ENCODE measurements at regions not wholly inside any gene's neighbourhood (a gene's known extent, or its start where the extent isn't known, plus 50 kb on each side); places are given as distances from the start of the nearest gene placed in this dataset.
"Not testable (repeated sequence)": the region's sequence is repeated elsewhere in the genome, so short reads cannot be mapped to it uniquely, and the experiment has no call there.

DNA sequence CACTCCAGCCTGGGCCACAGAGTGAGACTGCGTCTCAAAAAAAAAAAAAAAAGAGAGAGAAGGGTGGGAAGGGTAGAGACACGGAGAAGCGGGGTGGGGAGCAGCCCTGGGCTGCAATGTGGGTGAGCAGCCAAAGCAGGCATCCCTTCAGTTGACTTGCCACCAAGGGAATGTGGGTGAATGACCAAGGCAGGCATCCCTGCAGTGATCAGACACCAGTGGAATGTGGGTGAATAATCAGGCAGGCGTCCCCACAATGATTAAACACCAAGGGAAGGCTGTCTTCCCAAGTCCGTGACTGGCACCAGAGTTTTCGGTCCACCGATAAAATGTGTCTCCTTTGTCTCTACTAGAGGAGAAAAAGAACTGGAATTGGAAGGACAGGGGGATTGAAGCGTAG is 69.0 kb upstream of the EZR start:
- H3K23ac ChIP-seq (ENCODE audit: low read length); H3K27me3 ChIP-seq (ENCODE audit: insufficient read depth, low read length); DNase-seq; H3K18ac ChIP-seq (ENCODE audit: low read length); H3K9ac ChIP-seq (ENCODE audit: low read length); H3K4me1 ChIP-seq (ENCODE audit: control insufficient read depth in 1 of 2, insufficient read depth in 2 of 2, low read length in 2 of 2); H3K36me3 ChIP-seq (ENCODE audit: control insufficient read depth in 1 of 2, insufficient read depth in 2 of 2, low read length in 2 of 2); H4K8ac ChIP-seq (ENCODE audit: low read depth, low read length); H3K9me3 ChIP-seq (ENCODE audit: insufficient read depth, low read depth, low read length); H2BK5ac ChIP-seq (ENCODE audit: low read depth, low read length, poor library complexity); H2AFZ ChIP-seq (ENCODE audit: insufficient read depth, low read length, poor library complexity); H2BK12ac ChIP-seq (ENCODE audit: low read length); H3K79me2 ChIP-seq (ENCODE audit: control insufficient read depth, insufficient read depth, low read length, poor library complexity); H3K27ac ChIP-seq (ENCODE audit: low read depth, low read length); H3K79me1 ChIP-seq (ENCODE audit: low read length); H3K14ac ChIP-seq (ENCODE audit: low read length); H4K91ac ChIP-seq (ENCODE audit: low read depth, low read length); H3K4me2 ChIP-seq (ENCODE audit: low read length); H4K12ac ChIP-seq (ENCODE audit: low read depth, low read length); H2AK5ac ChIP-seq (ENCODE audit: low read length); H3K4me3 ChIP-seq (ENCODE audit: low read depth, low read length); H3K4ac ChIP-seq (ENCODE audit: low read depth, low read length): not testable (repeated sequence)
- WGBS (ENCODE audit: extremely low coverage, insufficient coverage, insufficient read length): no CpG with 5 or more reads among the region's 8 CpGs
- peak overlapping the region; percentile 22 for H2BK120ac ChIP-seq (ENCODE audit: insufficient read depth, low read length, poor library complexity)

DNA sequence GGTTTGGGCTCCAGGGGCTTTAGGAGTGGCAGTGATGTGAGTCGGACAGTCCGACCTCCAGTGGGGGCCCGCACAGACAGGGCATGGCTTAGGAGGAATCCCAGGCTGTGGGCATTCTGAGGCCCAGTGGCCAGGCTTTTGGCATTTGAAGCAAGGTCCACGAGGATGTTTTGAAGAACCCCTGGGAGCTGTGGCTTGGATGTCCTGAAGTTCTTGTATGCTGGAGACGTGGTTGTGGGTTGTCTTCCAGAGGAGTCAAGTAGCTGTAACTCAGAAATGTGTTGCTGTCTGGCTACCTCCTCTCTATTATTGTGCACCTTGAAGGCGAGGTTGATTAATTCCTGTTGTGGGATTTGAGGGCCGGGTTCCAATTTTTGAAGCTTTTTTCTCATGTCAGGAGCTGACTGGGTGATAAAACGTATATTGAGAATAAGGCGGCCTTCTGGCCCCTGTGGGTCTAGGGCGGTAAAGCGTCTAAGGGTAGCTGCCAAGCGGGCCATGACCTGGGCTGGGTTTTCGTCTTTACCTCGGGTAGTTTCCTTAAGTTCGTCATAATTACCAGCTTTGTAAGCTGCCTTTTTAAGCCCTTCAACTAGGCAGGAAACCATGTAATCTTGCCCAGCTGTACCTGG is 67.3 kb upstream of the EZR start:
- H4K12ac ChIP-seq (ENCODE audit: low read depth, low read length); H3K14ac ChIP-seq (ENCODE audit: low read length); H2AK5ac ChIP-seq (ENCODE audit: low read length); H3K4me2 ChIP-seq (ENCODE audit: low read length); H3K4ac ChIP-seq (ENCODE audit: low read depth, low read length); H3K79me1 ChIP-seq (ENCODE audit: low read length); DNase-seq; H3K23ac ChIP-seq (ENCODE audit: low read length); H3K9me3 ChIP-seq (ENCODE audit: insufficient read depth, low read depth, low read length); H3K79me2 ChIP-seq (ENCODE audit: control insufficient read depth, insufficient read depth, low read length, poor library complexity); H3K18ac ChIP-seq (ENCODE audit: low read length); H3K36me3 ChIP-seq (ENCODE audit: control insufficient read depth in 1 of 2, insufficient read depth in 2 of 2, low read length in 2 of 2); H3K4me3 ChIP-seq (ENCODE audit: low read depth, low read length); H3K27ac ChIP-seq (ENCODE audit: low read depth, low read length); H3K9ac ChIP-seq (ENCODE audit: low read length); H3K27me3 ChIP-seq (ENCODE audit: insufficient read depth, low read length); H2BK5ac ChIP-seq (ENCODE audit: low read depth, low read length, poor library complexity); H4K8ac ChIP-seq (ENCODE audit: low read depth, low read length); H2AFZ ChIP-seq (ENCODE audit: insufficient read depth, low read length, poor library complexity): not testable (repeated sequence)
- Histone ChIP-seq H2BK12ac (ENCODE audit: low read length) (peak overlapping the region; percentile 43), H2BK120ac (ENCODE audit: insufficient read depth, low read length, poor library complexity) (peak overlapping the region; percentile 18), H4K91ac (ENCODE audit: low read depth, low read length) (peak overlapping the region; percentile 19), H3K4me1 (ENCODE audit: control insufficient read depth in 1 of 2, insufficient read depth in 2 of 2, low read length in 2 of 2) (peaks cover 0 to 11% of the 10 kb centered on the region in 2 experiments)
- no CpG with 5 or more reads among the region's 15 CpGs for WGBS (ENCODE audit: extremely low coverage, insufficient coverage, insufficient read length)

DNA sequence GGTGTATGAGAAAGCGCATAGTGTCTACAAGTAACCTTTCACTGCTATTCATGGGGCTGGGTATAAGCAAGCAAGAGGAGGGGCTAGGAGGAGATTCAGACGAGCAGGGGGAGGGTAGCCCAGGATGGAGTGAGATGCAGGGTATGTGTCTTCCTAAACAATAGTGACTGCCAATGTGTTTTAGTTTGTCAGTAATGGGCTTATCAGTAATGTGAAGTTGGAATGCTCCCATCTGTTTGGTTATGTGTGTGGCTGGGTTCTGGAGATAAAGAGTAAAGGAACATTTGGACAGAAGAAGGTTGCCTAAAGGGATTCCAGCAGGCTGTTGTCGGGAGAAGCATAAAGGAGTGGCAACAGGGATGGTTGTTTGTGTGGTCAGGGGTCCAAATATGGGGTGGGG is 62.7 kb upstream of the EZR start:
- H3K4ac ChIP-seq (ENCODE audit: low read depth, low read length); H3K23ac ChIP-seq (ENCODE audit: low read length); DNase-seq; H4K8ac ChIP-seq (ENCODE audit: low read depth, low read length); H2BK12ac ChIP-seq (ENCODE audit: low read length); H4K12ac ChIP-seq (ENCODE audit: low read depth, low read length); H3K4me2 ChIP-seq (ENCODE audit: low read length); H2AFZ ChIP-seq (ENCODE audit: insufficient read depth, low read length, poor library complexity); H3K9me3 ChIP-seq (ENCODE audit: insufficient read depth, low read depth, low read length); H3K9ac ChIP-seq (ENCODE audit: low read length); H3K14ac ChIP-seq (ENCODE audit: low read length); H3K27me3 ChIP-seq (ENCODE audit: insufficient read depth, low read length); H3K79me2 ChIP-seq (ENCODE audit: control insufficient read depth, insufficient read depth, low read length, poor library complexity); H3K4me3 ChIP-seq (ENCODE audit: low read depth, low read length); H3K18ac ChIP-seq (ENCODE audit: low read length); H3K36me3 ChIP-seq (ENCODE audit: control insufficient read depth in 1 of 2, insufficient read depth in 2 of 2, low read length in 2 of 2); H2AK5ac ChIP-seq (ENCODE audit: low read length): not testable (repeated sequence)
- no CpG with 5 or more reads among the region's 3 CpGs for WGBS (ENCODE audit: extremely low coverage, insufficient coverage, insufficient read length)
- H3K79me1 ChIP-seq (ENCODE audit: low read length): peaks cover 14% of the 10 kb centered on the region
- peak overlapping the region; percentile 50 for H4K91ac ChIP-seq (ENCODE audit: low read depth, low read length)
- peak overlapping the region; percentile 33 for H3K27ac ChIP-seq (ENCODE audit: low read depth, low read length)
- peak overlapping the region; percentile 63 for H2BK120ac ChIP-seq (ENCODE audit: insufficient read depth, low read length, poor library complexity)
- H2BK5ac ChIP-seq (ENCODE audit: low read depth, low read length, poor library complexity): peak overlapping the region; percentile 59
- H3K4me1 ChIP-seq (ENCODE audit: control insufficient read depth in 1 of 2, insufficient read depth in 2 of 2, low read length in 2 of 2): peaks cover 0 to 17% of the 10 kb centered on the region in 2 experiments

DNA sequence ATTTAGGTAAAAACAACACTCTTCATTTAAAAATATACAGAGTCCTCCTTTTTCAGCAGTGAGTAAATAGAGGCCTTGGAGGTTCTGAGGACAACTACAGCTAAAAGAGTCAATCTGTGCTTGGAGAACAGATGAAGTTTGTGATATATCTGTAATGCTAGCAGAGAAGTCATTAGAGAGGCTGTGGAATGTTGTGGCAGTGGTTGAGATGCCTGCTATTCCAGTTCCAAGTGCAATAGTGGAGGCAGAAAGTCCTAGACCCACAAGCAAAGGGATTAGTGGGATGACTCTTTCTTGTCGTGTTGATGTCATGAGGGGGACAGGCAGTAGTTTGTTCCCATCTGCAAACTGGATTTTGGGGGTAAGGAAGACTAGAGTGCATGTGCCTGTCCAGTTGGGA is 62.1 kb upstream of the EZR start:
- DNase-seq: peak in 1 of 2 donors; percentile 36
- Histone ChIP-seq H2BK120ac (ENCODE audit: insufficient read depth, low read length, poor library complexity) (peak overlapping the region; percentile 56), H3K4me1 (ENCODE audit: control insufficient read depth in 1 of 2, insufficient read depth in 2 of 2, low read length in 2 of 2) (peaks cover 0 to 17% of the 10 kb centered on the region in 2 experiments), H2BK12ac (ENCODE audit: low read length) (peak overlapping the region; percentile 21), H3K27ac (ENCODE audit: low read depth, low read length) (peak overlapping the region; percentile 70), H4K91ac (ENCODE audit: low read depth, low read length) (peak overlapping the region; percentile 50), H3K79me1 (ENCODE audit: low read length) (peaks cover 12% of the 10 kb centered on the region)
- H3K4me3 ChIP-seq (ENCODE audit: low read depth, low read length); H3K79me2 ChIP-seq (ENCODE audit: control insufficient read depth, insufficient read depth, low read length, poor library complexity); H3K14ac ChIP-seq (ENCODE audit: low read length); H4K8ac ChIP-seq (ENCODE audit: low read depth, low read length); H3K36me3 ChIP-seq (ENCODE audit: control insufficient read depth in 1 of 2, insufficient read depth in 2 of 2, low read length in 2 of 2); H4K12ac ChIP-seq (ENCODE audit: low read depth, low read length); H3K27me3 ChIP-seq (ENCODE audit: insufficient read depth, low read length); H3K4ac ChIP-seq (ENCODE audit: low read depth, low read length); H3K9ac ChIP-seq (ENCODE audit: low read length); H3K9me3 ChIP-seq (ENCODE audit: insufficient read depth, low read depth, low read length); H2AK5ac ChIP-seq (ENCODE audit: low read length); H3K23ac ChIP-seq (ENCODE audit: low read length); H2BK5ac ChIP-seq (ENCODE audit: low read depth, low read length, poor library complexity); H2AFZ ChIP-seq (ENCODE audit: insufficient read depth, low read length, poor library complexity); H3K4me2 ChIP-seq (ENCODE audit: low read length); H3K18ac ChIP-seq (ENCODE audit: low read length): not testable (repeated sequence)
- WGBS (ENCODE audit: extremely low coverage, insufficient coverage, insufficient read length): no CpG with 5 or more reads among the region's 1 CpG
